NCI-H2081 (cell line): ENCODE measurements at regions not wholly inside any gene's neighbourhood (a gene's known extent, or its start where the extent isn't known, plus 50 kb on each side); places are given as distances from the start of the nearest gene placed in this dataset.

Experiments used
- DNase-seq, 2 experiments: peaks; one replicate each; lab custom pipeline; 2025; lab: John Stamatoyannopoulos, UW

DNA sequence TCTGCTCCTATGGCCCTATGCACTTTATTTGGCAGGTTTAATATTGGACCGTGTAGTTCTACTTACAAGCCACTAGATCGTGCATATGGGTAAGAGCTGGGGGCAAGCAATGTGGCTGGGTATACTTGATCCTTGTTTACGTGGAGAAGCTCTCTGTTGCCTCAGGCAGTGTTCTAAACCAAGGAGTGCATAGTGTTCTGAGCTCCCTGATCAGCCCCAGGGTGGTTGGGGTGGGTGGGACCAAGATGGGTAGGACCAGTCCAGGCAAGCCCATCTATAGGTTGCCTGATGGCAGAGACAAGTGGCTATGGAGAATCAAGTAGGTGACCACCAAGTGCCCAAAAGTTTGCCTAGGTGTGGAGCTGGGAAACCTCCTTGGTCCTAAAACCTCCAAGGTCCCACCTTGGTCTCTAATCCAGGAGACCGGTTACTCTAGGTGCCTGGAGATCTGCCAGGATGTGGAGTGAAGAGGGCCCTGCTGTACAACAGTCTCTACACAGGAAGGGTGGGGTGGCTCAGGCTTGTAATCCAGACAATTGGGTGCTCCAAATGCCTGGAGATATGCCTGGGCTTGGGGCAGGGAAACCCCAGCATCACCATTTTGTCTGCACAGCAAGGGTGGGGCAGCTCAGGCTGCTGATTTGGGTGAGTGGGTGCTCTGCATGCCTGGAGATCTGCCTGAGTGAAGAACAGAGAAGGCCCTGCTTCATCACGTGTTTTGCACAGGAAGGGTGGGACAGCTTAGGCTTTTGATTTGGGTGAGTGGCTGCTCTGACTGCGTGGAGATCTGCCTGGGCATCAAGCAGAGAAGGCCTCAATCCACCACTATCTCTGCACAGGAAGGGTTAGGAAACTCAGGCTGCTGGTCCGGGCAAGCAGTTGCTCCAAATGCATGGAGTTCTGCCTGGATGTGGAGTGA lies 659.8 kb downstream of the TLE4 start:
- no peak for DNase-seq

DNA sequence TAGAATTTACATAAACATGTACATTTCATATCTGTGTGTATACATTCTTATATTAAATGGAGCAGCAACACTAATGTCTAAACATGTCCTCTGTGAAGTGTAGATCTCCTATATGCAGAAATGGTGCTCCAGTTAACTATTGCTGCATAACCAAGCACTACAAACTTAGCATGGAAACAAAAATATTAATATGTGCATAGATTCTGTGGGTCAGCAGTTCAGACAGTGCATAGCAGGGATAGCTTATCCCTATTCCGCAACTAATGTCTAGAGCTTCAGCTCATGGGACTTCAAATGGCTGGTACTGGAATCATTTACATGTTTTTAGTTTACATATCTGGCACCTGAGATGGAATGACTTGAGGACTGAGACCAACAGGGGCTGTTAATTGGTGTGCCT lies 652.1 kb downstream of the TLE4 start:
- no peak for DNase-seq

DNA sequence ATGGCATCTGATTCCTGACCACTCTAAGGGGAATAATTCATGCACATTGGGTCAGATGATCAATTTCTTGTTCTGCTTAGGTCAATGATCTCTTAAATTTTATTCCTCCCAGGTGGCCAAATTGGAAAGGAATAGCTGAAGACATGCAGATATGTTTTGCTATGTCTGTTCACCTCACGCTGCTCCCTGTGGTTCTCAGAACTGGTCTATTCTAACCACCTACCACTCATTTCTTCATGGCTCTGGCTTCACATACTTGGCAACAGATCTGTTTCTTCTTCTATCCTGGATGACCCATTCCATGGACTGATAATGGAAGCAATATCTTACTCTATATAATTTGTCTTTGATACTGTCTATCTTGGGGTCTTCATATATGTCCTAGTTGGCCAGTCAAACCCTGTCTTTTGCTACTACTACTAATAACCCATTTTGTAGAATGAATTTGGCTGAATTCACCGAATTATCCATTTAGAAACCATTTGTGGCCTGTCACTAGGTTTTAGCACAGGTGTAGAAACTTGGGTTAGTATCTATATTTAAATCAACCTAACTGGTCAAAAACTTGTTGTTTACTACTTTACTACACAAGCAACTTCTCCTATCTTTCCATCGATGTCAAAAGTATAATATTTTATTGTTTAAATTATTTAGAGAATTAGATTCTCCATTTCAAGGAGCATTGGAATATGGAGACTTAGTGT lies 650.9 kb downstream of the TLE4 start:
- DNase-seq = no peak

DNA sequence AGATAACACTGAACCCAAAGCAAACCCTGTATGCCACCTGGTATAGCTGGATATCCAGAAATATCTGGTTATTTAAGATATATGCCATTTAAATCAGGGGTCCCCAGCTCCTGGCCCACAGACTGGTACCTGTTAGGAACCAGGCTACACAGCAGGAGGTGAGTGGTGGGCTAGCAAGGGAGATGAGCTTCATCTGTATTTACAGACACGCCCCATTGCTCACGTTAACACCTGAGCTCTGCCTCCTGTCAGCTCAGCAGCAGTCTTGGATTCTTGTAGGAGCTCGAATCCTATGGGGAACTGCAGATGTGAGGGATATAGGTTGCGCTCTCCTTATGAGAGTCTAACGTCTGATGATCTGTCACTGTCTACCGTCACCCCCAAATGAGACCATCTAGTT lies 646.6 kb downstream of the TLE4 start:
- DNase-seq = no peak

DNA sequence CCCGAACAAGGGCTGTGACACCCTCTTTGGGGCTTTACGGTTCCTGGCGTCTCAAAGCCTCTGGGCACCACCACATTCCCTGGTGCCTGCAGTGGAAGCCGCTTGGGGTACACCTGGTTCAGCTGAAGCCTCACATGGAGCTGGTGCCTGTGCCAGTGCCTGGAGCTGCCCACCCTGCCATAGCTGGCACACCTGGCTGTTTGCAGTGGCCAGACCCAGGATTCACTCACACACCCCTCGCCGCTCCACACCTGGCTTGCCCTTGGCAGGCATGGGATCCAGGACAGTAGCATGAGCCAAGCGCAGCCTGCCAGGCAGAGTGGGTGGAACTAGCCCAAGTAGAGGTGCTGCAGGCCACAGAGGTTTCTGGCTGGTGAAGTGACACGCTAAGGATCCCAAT lies 641.8 kb downstream of the TLE4 start:
- no peak for DNase-seq

DNA sequence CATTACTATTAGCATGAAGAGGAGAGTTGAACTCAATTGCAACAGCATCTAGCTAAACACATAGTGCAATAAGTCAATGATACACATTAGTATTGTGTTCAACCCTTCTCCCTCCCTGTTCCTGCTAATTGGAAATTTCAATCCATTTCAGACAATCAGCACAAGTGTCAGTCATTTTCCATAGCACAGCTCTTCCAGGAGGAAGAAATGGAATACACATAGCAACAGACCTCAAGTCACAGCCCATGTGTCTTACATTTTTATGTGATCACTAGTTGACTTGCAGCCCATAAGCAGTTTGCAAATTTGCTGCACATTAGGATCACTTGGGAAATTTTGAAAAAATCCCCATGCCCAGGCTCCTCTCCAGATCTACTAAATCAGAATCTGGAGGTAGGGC lies 636.9 kb downstream of the TLE4 start:
- DNase-seq = no peak

DNA sequence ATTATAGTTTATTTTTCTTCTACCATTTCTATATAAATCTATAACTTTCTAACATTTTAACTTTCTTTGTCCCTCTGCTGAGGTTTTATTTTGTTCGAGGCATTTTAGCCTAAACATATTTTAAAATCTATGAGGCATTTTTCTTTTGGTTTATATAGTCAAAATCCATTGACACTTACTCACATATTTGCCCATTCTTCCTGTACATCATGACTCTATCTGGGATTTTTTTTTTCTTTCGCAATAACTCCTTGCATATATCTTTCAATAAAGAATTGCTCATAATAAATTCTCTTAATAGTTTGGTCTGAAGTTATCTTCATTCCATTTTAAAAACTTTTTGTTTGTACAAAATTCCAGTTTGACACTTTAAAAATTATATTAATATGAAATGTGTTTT lies 632.3 kb downstream of the TLE4 start:
- no peak for DNase-seq

DNA sequence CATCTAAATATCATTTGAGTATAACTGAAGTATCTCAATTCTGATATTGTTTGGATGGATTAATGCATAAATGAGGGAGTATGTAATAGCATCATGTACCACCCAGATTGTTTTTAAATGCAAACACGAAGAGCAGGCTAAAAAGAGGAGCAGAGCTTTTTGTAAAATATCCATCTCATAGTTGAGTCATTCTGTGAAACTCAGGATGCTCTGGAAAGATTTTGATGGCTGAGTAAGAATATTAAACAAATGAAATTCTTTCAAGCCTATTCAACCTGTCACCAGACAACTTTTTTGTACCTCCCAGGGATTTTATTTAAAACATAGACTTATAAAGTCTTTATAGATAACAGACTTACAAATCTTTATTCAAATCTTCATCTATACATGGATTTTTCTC lies 625.9 kb downstream of the TLE4 start:
- no peak for DNase-seq

DNA sequence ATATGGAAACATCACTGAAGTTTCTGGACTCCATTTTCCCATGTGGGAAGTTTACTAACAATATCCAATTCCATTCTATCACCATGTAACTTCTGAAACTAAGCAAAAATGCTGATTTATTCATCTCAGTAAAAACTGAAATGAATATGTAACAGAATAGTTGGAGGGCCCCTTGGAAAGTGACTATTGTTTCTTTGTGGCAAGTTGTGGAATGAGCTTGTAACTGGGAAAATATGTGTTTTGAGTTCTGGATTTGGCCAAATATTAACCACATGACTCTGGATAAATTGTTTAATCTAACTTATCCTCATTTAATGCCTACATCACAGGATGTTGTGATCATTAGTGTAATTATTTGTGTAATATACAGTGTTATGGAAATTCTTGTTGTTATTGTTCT lies 619.3 kb downstream of the TLE4 start:
- DNase-seq = no peak

DNA sequence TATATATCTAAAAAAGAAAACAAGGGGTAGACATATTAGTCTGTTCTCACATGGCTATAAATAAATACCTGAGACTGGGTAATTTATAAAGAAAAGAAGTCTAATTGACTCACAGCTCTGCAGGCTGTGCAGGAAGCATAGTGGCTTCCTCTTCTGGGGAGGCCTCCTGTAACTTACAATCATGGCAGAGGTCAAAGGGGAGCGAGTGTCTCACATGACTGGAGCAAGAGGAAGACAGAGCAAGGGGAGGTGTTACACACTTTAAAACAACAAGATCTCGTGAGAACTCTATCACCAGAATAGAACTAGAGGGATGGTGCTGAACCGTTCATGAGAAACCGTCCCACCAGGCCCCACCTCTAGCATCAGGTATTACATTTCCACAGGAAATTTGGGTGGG lies 616.8 kb downstream of the TLE4 start:
- DNase-seq = no peak

DNA sequence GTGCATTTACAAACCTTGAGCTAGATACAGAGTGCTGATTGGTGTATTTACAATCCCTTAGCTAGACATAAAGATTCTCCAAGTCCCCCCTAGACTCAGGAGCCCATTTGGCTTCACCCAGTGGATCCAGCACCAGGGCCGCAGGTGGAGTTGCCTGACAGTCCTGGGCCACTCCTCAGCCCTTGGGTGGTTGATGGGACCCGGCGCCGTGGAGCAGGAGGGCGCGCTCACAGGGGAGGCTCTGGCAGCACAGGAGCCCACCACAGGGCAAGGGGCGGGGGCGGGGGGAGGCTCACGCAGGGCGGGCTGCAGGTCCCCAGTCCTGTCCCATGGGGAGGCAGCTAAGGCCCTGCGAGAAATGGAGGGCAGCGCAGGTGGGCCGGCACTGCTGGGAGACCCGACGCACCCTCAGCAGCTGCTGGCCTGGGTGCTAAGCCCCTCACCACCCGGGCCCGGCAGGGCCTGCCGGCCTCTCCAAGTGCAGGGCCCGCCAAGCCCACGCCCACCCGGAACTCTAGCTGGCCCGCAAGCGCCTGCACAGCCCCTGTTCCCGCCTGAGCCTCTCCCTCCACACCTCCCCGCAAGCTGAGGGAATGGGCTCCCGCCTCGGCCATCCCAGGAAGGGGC lies 613.5 kb downstream of the TLE4 start:
- DNase-seq = no peak

DNA sequence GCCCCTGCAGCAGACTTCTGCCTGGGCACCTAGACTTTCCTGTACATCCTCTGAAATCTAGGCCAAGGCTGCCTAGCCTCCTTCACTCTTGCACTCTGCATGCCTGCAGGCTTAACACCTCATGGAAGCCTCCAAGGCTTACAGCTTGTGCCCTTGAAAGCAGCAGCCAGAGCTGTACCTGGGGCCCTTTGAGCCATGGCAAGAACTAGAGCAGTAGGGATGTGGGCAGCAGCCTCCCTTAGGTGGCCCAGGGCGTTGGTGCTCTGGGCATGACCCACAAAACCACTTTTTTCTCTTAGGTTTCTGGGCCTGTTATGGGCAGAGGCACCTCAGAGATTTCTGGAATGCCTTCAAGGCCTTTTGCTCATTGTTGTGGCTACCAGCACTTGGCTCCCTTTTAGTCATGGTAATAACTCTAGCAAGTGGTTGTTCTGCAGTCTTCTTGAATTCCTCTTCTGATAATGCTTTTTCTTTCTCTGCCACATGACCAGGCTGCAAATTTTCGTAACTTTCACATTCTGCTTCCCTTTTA lies 606.2 kb downstream of the TLE4 start:
- DNase-seq = no peak

DNA sequence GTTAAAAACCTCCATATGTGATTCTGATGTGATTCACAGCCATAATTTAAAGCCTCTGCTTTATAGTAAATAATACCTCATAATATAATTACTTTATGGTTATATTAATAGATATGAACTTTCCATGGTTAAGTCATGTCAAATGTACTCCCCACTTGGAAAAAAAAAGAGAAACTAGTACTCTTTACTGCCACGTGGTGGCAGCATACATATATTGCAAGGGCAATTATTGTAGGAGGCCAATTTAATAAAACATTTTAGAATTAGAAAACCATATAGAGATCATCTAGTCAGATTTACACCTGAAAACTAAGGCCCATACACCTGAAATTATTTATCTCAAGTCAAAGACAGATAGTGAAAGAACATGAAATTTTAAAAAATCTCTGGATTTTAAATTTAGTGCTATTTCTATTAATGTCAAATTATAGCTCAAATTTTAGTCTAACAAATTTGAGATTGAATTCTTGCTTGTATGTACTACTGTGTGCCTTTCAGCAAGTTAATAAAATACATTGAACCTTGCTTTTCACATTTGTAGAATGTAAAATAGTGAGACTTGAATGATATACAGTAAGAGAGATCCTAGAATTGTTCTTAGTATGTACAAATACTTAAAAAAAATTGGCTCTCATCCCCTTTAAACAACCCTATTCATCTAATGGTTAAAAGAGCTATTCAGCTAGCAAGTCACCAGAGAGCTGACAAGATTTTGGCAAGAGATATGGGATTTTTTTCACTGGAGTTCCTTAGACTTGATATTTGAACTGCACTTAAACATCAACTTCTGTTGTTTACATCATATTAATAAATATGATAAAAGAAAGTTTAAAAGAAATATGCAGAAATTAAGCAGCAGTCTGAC lies 603.8 kb downstream of the TLE4 start:
- DNase-seq = peak; percentile 37 to 42

DNA sequence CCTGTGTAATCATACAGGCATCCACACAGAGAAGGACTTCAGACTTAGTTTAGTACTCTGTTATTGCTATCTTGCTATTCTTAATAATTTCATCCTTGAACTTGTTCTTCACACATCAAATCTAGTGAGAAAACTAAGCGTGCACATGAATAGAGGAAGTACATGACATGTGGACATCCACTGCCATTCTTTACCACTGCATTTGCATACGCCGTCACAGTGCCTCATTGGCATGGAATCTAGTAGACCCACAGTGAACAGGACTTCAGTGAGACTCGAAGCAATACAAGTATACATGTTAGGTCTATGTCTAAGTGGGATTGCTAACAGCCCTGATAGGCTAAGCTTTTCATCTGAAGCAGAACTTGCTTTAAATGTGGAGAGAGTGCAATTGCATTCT lies 592.1 kb downstream of the TLE4 start:
- no peak for DNase-seq

DNA sequence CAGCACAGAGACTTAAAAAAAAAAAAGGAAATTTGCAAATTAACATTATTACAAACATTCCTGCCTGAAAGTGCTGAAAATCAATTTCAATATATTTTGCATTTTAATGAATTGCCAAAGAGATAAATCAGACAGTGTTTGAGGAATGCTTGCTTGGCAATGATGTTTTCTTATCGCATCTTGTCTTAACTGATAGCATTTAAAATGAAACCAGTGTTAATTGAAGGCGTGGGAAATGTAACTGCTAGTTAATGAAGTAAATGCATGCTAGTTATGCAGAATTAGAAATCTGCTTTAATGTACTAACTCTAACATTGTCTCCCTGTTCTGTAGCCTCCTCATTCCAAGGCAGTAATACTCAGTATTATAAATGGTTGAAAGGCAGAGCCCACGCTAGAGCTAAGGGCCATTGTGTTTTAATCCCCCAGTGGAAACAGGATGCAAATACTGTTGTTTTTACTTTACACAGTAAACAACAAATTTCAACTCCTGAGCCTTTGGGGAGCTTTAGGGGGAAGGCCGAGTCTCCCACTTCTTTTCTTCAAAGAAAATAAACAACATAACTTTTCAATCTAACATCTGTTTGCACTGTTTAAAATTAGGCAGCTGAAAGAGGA lies 586.9 kb downstream of the TLE4 start:
- no peak for DNase-seq

DNA sequence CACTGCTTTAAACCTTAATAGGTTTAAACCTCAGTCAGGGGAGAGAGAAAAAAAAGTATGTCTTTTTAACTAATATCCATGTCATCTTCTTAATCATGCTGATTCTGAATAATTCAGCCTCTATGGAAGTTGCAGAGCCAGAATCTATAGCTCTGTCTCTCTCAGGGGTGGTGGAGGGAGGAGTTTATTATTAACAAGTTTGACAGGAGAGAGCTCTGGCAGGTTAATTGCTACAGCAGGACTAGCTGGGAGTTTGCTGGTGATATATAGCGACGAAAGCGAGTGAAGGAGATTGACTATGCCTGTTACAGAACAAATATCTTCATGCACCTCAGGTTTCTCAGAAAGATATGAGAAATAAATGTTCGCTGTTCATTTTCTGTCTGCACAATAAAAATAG lies 586.4 kb downstream of the TLE4 start:
- DNase-seq = peak in 1 of 2 experiments; percentile 8

DNA sequence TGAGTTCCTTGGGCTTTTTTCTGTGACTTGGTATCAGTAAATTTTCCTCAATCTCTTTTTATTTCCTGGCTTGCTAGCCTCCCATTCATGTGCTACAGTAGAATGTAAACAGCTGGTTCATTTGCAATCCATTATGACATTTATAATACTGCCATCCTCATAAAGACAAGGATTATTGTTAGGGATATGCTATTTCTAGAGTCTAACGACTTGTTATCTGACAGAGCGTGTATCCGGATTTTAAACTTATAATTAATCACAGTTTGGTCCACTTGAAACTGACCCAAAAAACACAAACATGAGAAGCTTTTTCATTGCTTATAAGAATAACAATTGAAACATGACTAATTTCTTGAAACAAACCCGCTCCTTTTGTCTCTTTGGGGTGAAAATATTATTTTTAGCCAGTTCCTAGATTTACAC lies 585.8 kb downstream of the TLE4 start:
- peak; percentile 19 to 70 for DNase-seq

DNA sequence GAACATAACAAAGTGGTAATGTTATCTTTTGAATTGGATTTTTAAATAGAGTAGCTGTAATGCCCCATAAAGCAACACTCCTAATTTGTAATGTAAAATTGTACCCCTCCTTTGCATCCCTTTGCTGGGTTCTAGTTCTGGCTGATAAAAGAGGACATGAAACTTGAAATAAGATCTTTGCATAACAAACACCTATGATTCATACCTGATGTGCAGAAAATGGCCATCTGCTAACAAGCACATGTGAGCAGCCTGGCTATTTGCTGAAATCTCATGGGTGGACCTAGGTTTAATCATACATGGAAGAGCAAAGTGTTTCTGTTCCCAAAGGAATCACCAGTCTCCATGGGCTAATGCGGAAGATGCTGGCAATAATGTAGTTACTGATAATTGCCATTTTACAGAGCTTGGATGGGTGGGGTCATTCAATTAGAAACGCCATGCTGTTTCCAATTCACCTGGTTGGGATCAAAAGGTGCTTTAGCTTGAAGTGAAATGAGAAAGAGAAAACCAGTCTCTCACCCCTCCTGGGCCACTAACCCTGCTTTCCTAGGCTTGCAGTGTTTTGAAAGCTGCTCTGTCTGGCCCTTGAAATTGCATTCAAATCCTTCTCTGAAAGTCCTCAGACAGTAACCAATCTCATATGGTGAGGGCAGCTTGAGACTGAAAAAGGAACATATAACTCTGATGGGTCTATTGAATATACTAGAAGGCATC lies 585.1 kb downstream of the TLE4 start:
- peak in 1 of 2 experiments; percentile 37 for DNase-seq

DNA sequence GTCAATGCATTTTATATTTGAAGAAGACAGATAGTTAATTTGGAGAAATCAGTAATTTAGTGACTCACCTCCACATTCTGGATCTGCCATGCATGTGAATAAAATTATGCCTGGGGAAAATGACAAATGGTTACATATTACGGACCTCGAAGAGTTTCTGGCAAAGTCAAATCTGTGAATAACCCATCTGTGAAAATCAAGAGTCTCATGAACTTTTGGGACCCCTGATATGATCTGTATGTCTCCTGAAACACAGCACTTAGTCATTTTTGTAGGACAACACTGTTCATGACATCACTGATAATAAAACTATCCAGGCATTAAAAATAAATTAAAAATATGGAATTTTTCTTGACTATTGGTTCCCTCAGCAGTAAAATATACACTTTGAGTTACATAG lies 584.5 kb downstream of the TLE4 start:
- no peak for DNase-seq

DNA sequence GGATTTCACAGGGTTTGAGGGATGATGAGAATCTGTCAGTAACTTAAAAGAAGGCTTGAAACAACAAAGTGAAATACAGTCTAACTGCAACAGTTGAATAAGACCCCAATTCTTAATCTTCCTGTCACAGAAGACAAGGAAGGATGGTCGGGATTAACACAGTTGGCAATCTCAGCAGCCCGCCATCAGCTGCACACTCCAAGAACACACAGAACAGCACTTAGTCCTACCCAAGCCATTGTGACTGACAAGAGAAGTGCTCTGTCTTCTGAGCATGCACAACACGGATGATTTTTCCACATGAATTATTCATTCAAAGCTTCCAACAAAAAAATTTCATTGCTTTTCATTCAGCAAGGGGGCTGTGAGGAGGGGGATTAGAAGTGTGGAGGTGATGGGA lies 576.1 kb downstream of the TLE4 start:
- no peak for DNase-seq

DNA sequence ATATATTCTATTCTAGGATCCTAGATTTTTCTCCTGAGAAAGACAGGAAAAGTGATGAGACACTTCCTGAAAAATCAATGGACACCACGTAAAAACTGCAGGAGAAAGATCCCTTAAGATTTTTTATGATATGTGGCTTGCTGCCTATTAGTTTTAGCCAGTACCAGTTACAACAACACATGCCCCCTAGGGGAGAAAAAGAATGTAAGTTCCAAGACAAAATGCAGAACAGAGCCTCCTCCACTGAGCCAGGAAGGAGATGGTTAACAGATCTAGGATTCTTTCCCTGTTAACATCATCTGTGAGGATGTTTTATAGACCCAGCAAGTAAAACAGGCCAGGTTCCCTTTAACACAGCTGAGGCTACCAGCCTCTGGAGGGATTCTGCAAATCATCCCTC lies 574.7 kb downstream of the TLE4 start:
- DNase-seq = no peak
